SU-DHL-6 (cell line): ENCODE measurements at regions not wholly inside any gene's neighbourhood (a gene's known extent, or its start where the extent isn't known, plus 50 kb on each side); places are given as distances from the start of the nearest gene placed in this dataset.

Experiments used
- H2AFZ ChIP-seq: fragments of 200-600 bp; sonication (generic); 2 replicates; pipeline ENCODE4 v1.6.1; 2014; ENCODE audit warnings: low read depth, mild to moderate bottlenecking, moderate library complexity, mixed read lengths, antibody characterized with exemption, low read length; ENCODE audit not compliant: severe bottlenecking
- H3F3A ChIP-seq: fragments of 200-600 bp; shearing (Covaris generic); 2 replicates; pipeline ENCODE4 v1.6.0; 2016; ENCODE audit warnings: antibody characterized with exemption, mild to moderate bottlenecking; ENCODE audit not compliant: insufficient read depth
- H3K27ac ChIP-seq: fragments of 200-600 bp; sonication (generic); 2 replicates; pipeline ENCODE4 v1.5.1; 2016; ENCODE audit warnings: low read depth, mild to moderate bottlenecking, low read length, moderate library complexity, mixed read lengths
- H3K27me3 ChIP-seq: fragments of 200-600 bp; sonication (generic), shearing (Covaris generic); 2 replicates; pipeline ENCODE4 v1.6.0; 2014; ENCODE audit warnings: mild to moderate bottlenecking, low read length
- H3K36me3 ChIP-seq: fragments of 200-600 bp; sonication (generic); 2 replicates; pipeline ENCODE4 v1.6.1; 2014; ENCODE audit warnings: mild to moderate bottlenecking, low read length, mixed read lengths
- H3K4me2 ChIP-seq: fragments of 300-600, 200-600 bp; shearing (Covaris generic), sonication (generic); 2 replicates; pipeline ENCODE4 v1.6.0; 2014; ENCODE audit warnings: low read length, low read depth, mild to moderate bottlenecking; ENCODE audit not compliant: poor library complexity, severe bottlenecking
- H3K4me3 ChIP-seq: fragments of 200-600 bp; sonication (generic); 2 replicates; pipeline ENCODE4 v1.5.1; 2014; ENCODE audit warnings: antibody characterized with exemption, low read length, mild to moderate bottlenecking, mixed read lengths; ENCODE audit not compliant: insufficient read depth, poor library complexity, severe bottlenecking
- H3K79me2 ChIP-seq: fragments of 200-600 bp; sonication (generic); 2 replicates; pipeline ENCODE4 v1.6.1; 2014; ENCODE audit warnings: mild to moderate bottlenecking, low read length, moderate library complexity; ENCODE audit not compliant: insufficient read depth
- H3K9ac ChIP-seq: fragments of 200-600 bp; sonication (generic); 2 replicates; pipeline ENCODE4 v1.7.0; 2014; ENCODE audit warnings: mild to moderate bottlenecking, low read length
- H3K9me2 ChIP-seq: fragments of 200-600 bp; sonication (generic); replicated peaks from 2 replicates; pipeline ENCODE4 v1.6.1; 2014; ENCODE audit warnings: low read length; ENCODE audit not compliant: insufficient read depth
- H3K9me3 ChIP-seq: fragments of 200-600 bp; sonication (generic); 2 replicates; pipeline ENCODE4 v1.6.1; 2014; ENCODE audit warnings: low read length, mixed read lengths; ENCODE audit not compliant: insufficient read depth
- H4K20me1 ChIP-seq: fragments of 200-600 bp; sonication (generic); 2 replicates; pipeline ENCODE4 v1.6.1; 2014; ENCODE audit warnings: low read depth, mild to moderate bottlenecking, antibody characterized with exemption, low read length, moderate library complexity, mixed read lengths
- CTCF ChIP-seq: fragments of 200-600 bp; sonication (generic); IDR thresholded peaks from one replicate; pipeline ENCODE4 v1.5.1; 2017; ENCODE audit warnings: antibody characterized with exemption, mild to moderate bottlenecking, low read length, moderate library complexity; ENCODE audit not compliant: insufficient read depth, poor library complexity, severe bottlenecking
- EZH2phosphoT487 ChIP-seq: fragments of 200-600 bp; sonication (generic), shearing (Covaris generic); conservative IDR thresholded peaks from 2 replicates; pipeline ENCODE4 v1.6.1; 2018; ENCODE audit warnings: mild to moderate bottlenecking, antibody characterized with exemption, low read length, moderate library complexity, mixed read lengths

GRCh38 chr1:19559641-19560040, 74.3 kb upstream of the CAPZB start:
- no peak overlapping the region for H2AFZ ChIP-seq

GRCh38 chr1:19557609-19558051, 72.3 kb upstream of the CAPZB start:
- H3K9me2 ChIP-seq = no peaks in the 10 kb centered on the region
- H3K36me3 ChIP-seq = no peaks in the 10 kb centered on the region
- H3K27me3 ChIP-seq = no peaks in the 10 kb centered on the region
- H3K79me2 ChIP-seq = no peaks in the 10 kb centered on the region
- TF ChIP-seq EZH2phosphoT487 (no peak), CTCF (no peak)
- H3K4me3 ChIP-seq = no peak overlapping the region
- H3K9ac ChIP-seq = no peak overlapping the region
- no peak overlapping the region for H3K27ac ChIP-seq
- no peaks in the 10 kb centered on the region for H3F3A ChIP-seq
- no peaks in the 10 kb centered on the region for H3K9me3 ChIP-seq
- H4K20me1 ChIP-seq = no peaks in the 10 kb centered on the region
- no peak overlapping the region for H2AFZ ChIP-seq
- no peak overlapping the region for H3K4me2 ChIP-seq

More at GRCh38 chr1:19559641-19560040, 74.3 kb upstream of the CAPZB start:
- no peaks in the 10 kb centered on the region for H3K79me2 ChIP-seq
- H3K4me3 ChIP-seq = no peak overlapping the region
- TF ChIP-seq EZH2phosphoT487 (no peak), CTCF (no peak)
- no peaks in the 10 kb centered on the region for H4K20me1 ChIP-seq
- no peak overlapping the region for H3K27ac ChIP-seq
- H3K36me3 ChIP-seq = no peaks in the 10 kb centered on the region
- no peaks in the 10 kb centered on the region for H3K9me2 ChIP-seq
- H3K9ac ChIP-seq = no peak overlapping the region
- no peaks in the 10 kb centered on the region for H3K27me3 ChIP-seq
- H3K4me2 ChIP-seq = no peak overlapping the region
- H3F3A ChIP-seq = no peaks in the 10 kb centered on the region
- H3K9me3 ChIP-seq = no peaks in the 10 kb centered on the region

GRCh38 chr1:19554090-19554489, 68.8 kb upstream of the CAPZB start:
- H3K9me3 ChIP-seq = no peaks in the 10 kb centered on the region
- no peaks in the 10 kb centered on the region for H4K20me1 ChIP-seq
- no peak overlapping the region for H3K27ac ChIP-seq
- H3F3A ChIP-seq = no peaks in the 10 kb centered on the region
- no peaks in the 10 kb centered on the region for H3K36me3 ChIP-seq
- no peak overlapping the region for H3K4me3 ChIP-seq
- H2AFZ ChIP-seq = no peak overlapping the region
- H3K9ac ChIP-seq = no peak overlapping the region
- no peaks in the 10 kb centered on the region for H3K9me2 ChIP-seq
- no peak overlapping the region for H3K4me2 ChIP-seq
- no peaks in the 10 kb centered on the region for H3K79me2 ChIP-seq
- TF ChIP-seq EZH2phosphoT487 (no peak), CTCF (no peak)
- H3K27me3 ChIP-seq = no peaks in the 10 kb centered on the region
